ENCODE measurements at regions not wholly inside any gene's neighbourhood (a gene's known extent, or its start where the extent isn't known, plus 50 kb on each side); places are given as distances from the start of the nearest gene placed in this dataset.

GRCh38 chr12:82279536-82280058 is 78.6 kb downstream of the CCDC59 start:
- H4K20me1 ChIP-seq (ENCODE audit: insufficient read depth, low read length): no peaks in the 10 kb centered on the region
- H2AFZ ChIP-seq (ENCODE audit: low read length): no peak overlapping the region
- no peaks in the 10 kb centered on the region for H3K79me2 ChIP-seq (ENCODE audit: insufficient read depth, low read length)
- TF ChIP-seq CTCF (IDR thresholded peaks at IDR 0.05; ENCODE audit: extremely low read depth, low read depth, low read length): no peak
- no peaks in the 10 kb centered on the region for H3K36me3 ChIP-seq (ENCODE audit: insufficient read depth, low read length)
- no peak overlapping the region for H3K4me2 ChIP-seq (ENCODE audit: insufficient read depth, low read length)
- no peaks in the 10 kb centered on the region for H3K4me1 ChIP-seq (ENCODE audit: insufficient read depth, low read length)
- H3K4me3 ChIP-seq (ENCODE audit: insufficient read depth, low read length): no peak overlapping the region
- H3K9me3 ChIP-seq (ENCODE audit: low read depth, low read length): no peaks in the 10 kb centered on the region
- DNase-seq (ENCODE audit: insufficient read length, low spot score, missing footprints): no peak
- H3K27ac ChIP-seq (ENCODE audit: low read depth, low read length): no peak overlapping the region
- no peaks in the 10 kb centered on the region for H3K27me3 ChIP-seq (ENCODE audit: insufficient read depth, low read length)

- H2AFZ ChIP-seq (ENCODE audit: low read length): no peak overlapping the region
Observed at GRCh38 chr12:82277582-82277981, 80.6 kb downstream of the CCDC59 start.

GRCh38 chr12:82242729-82243128 is 115.5 kb downstream of the CCDC59 start:
- H3K4me1 ChIP-seq (ENCODE audit: insufficient read depth, low read length): no peaks in the 10 kb centered on the region
- no peak overlapping the region for H2AFZ ChIP-seq (ENCODE audit: low read length)
- H3K79me2 ChIP-seq (ENCODE audit: insufficient read depth, low read length): no peaks in the 10 kb centered on the region
- H4K20me1 ChIP-seq (ENCODE audit: insufficient read depth, low read length): no peaks in the 10 kb centered on the region
- no peak for DNase-seq (ENCODE audit: insufficient read length, low spot score, missing footprints)
- no peak overlapping the region for H3K27ac ChIP-seq (ENCODE audit: low read depth, low read length)
- no peak overlapping the region for H3K4me2 ChIP-seq (ENCODE audit: insufficient read depth, low read length)
- no peaks in the 10 kb centered on the region for H3K27me3 ChIP-seq (ENCODE audit: insufficient read depth, low read length)
- H3K36me3 ChIP-seq (ENCODE audit: insufficient read depth, low read length): no peaks in the 10 kb centered on the region
- TF ChIP-seq CTCF (IDR thresholded peaks at IDR 0.05; ENCODE audit: extremely low read depth, low read depth, low read length): no peak
- H3K4me3 ChIP-seq (ENCODE audit: insufficient read depth, low read length): no peak overlapping the region
- no peaks in the 10 kb centered on the region for H3K9me3 ChIP-seq (ENCODE audit: low read depth, low read length)

More at GRCh38 chr12:82277582-82277981, 80.6 kb downstream of the CCDC59 start:
- H3K9me3 ChIP-seq (ENCODE audit: low read depth, low read length): no peaks in the 10 kb centered on the region
- H4K20me1 ChIP-seq (ENCODE audit: insufficient read depth, low read length): no peaks in the 10 kb centered on the region
- H3K4me1 ChIP-seq (ENCODE audit: insufficient read depth, low read length): no peaks in the 10 kb centered on the region
- H3K4me2 ChIP-seq (ENCODE audit: insufficient read depth, low read length): no peak overlapping the region
- H3K27ac ChIP-seq (ENCODE audit: low read depth, low read length): no peak overlapping the region
- H3K36me3 ChIP-seq (ENCODE audit: insufficient read depth, low read length): no peaks in the 10 kb centered on the region
- DNase-seq (ENCODE audit: insufficient read length, low spot score, missing footprints): no peak
- H3K79me2 ChIP-seq (ENCODE audit: insufficient read depth, low read length): no peaks in the 10 kb centered on the region
- H3K4me3 ChIP-seq (ENCODE audit: insufficient read depth, low read length): no peak overlapping the region
- no peaks in the 10 kb centered on the region for H3K27me3 ChIP-seq (ENCODE audit: insufficient read depth, low read length)
- TF ChIP-seq CTCF (IDR thresholded peaks at IDR 0.05; ENCODE audit: extremely low read depth, low read depth, low read length): no peak

GRCh38 chr12:82225871-82226270 is 132.3 kb downstream of the CCDC59 start:
- no peaks in the 10 kb centered on the region for H3K79me2 ChIP-seq (ENCODE audit: insufficient read depth, low read length)
- H3K27ac ChIP-seq (ENCODE audit: low read depth, low read length): no peak overlapping the region
- no peak overlapping the region for H3K4me2 ChIP-seq (ENCODE audit: insufficient read depth, low read length)
- no peaks in the 10 kb centered on the region for H3K36me3 ChIP-seq (ENCODE audit: insufficient read depth, low read length)
- DNase-seq (ENCODE audit: insufficient read length, low spot score, missing footprints): no peak
- H2AFZ ChIP-seq (ENCODE audit: low read length): no peak overlapping the region
- no peaks in the 10 kb centered on the region for H4K20me1 ChIP-seq (ENCODE audit: insufficient read depth, low read length)
- H3K4me3 ChIP-seq (ENCODE audit: insufficient read depth, low read length): no peak overlapping the region
- no peak for TF ChIP-seq CTCF (IDR thresholded peaks at IDR 0.05; ENCODE audit: extremely low read depth, low read depth, low read length)
- H3K27me3 ChIP-seq (ENCODE audit: insufficient read depth, low read length): no peaks in the 10 kb centered on the region
- H3K9me3 ChIP-seq (ENCODE audit: low read depth, low read length): no peaks in the 10 kb centered on the region
- no peaks in the 10 kb centered on the region for H3K4me1 ChIP-seq (ENCODE audit: insufficient read depth, low read length)

Measured in osteoblast (primary cell).